Heart left ventricle (tissue), 16 donors: ENCODE measurements at regions not wholly inside any gene's neighbourhood (a gene's known extent, or its start where the extent isn't known, plus 50 kb on each side); places are given as distances from the start of the nearest gene placed in this dataset.
A peak's percentile ranks its signal among the peaks of the same experiment; 100 is the strongest.

Experiments
- ATAC-seq, 4 donors: fragments of 200-7000 bp; cut with Tn5 transposase; one replicate each; pipeline ENCODE4 v1.9.1; 2020 to 2022; ENCODE audit warnings: moderate library complexity in 4 of 4, mild to moderate bottlenecking in 3 of 4, moderate number of reproducible peaks in 1 of 4
- DNase-seq, 5 donors: peaks; one replicate each; pipeline ENCODE4 v3.0.0-alpha.2; 2020
- H3K27ac ChIP-seq, 12 donors: fragments of 200-600 bp; sonication (generic) in 4 of 12; one replicate each; pipeline versions ENCODE4 v1.5.0 to v1.8.0; 2016 to 2022; ENCODE audit warnings: mild to moderate bottlenecking in 2 of 12
- H3K27me3 ChIP-seq, 9 donors: fragments of 200-600 bp; sonication (generic) in 2 of 9; one replicate each; pipeline versions ENCODE4 v1.5.1 to v1.8.0; 2016 to 2022; ENCODE audit warnings: mild to moderate bottlenecking in 3 of 9
- H3K36me3 ChIP-seq, 9 donors: fragments of 200-600 bp; sonication (generic) in 2 of 9; one replicate each; pipeline versions ENCODE4 v1.5.0 to v1.8.0; 2018 to 2022; ENCODE audit warnings: mild to moderate bottlenecking in 2 of 9
- H3K4me1 ChIP-seq, 12 donors: fragments of 200-600 bp; sonication (generic) in 4 of 12; one replicate each; pipeline versions ENCODE4 v1.5.0 to v1.8.0; 2016 to 2022; ENCODE audit warnings: mild to moderate bottlenecking in 3 of 12
- H3K4me3 ChIP-seq, 12 donors: fragments of 200-600 bp; sonication (generic) in 4 of 12; one replicate each; pipeline versions ENCODE4 v1.5.0 to v1.8.0; 2017 to 2022; ENCODE audit warnings: mild to moderate bottlenecking in 9 of 12, moderate library complexity in 4 of 12
- H3K9me3 ChIP-seq, 12 donors: fragments of 200-600 bp; sonication (generic) in 4 of 12; one replicate each; pipeline versions ENCODE4 v1.5.0 to v1.8.0; 2016 to 2022; ENCODE audit warnings: mild to moderate bottlenecking in 1 of 12
- POLR2A ChIP-seq, 2 donors: fragments of 450-650 bp; IDR thresholded peaks; one replicate each; pipeline ENCODE4 v1.6.1; 2017; ENCODE audit warnings: antibody characterized with exemption in 2 of 2, mild to moderate bottlenecking in 2 of 2, moderate library complexity in 2 of 2
- whole genome bisulfite sequencing, 4 donors: extraction: QIAGEN DNeasy Blood & Tissue Kit in 2 of 4; methylation state at CpG; one replicate each; pipeline versions ENCODE4 v1.1.5 to v1.1.7; 2013 to 2018; 5-methylcytosine and 5-hydroxymethylcytosine counted together
- intact Hi-C, 10 donors: fragments of 100-400 bp; cut with DNase I; formaldehyde crosslinking; loops; one replicate each; pipeline versions ENCODE4 v1.11.1 to v1.14.2; 2022
- TF ChIP-seq, protein P1 (sequence below), 12 donors: fragments of 200-600 bp; sonication (generic) in 4 of 12; IDR thresholded peaks; one replicate each; pipeline versions ENCODE4 v1.5.0 to v1.8.0; 2018 to 2022; ENCODE audit warnings: antibody characterized with exemption in 12 of 12, mild to moderate bottlenecking in 5 of 12
- donor health status: ischemic (EF 13 %, LVEDD 7.1; RV severe dilation, severe dysfunction).
- donor health status: healthy with polysubstance abuse.
- donor health status: DM: no; HTN: yes; CAD: no.
- donor health status: DM: no; HTN: no; CAD: no.
- donor health status: ischemic (EF 25% LVEDD 6.9; RV normal size, moderate dysfunction).
- donor health status: ischemic (EF 25% LVEDD 5.7; RV mildly dilated, moderate dysfunction).
- donor health status: healthy.
- donor health status: DM: yes; HTN: yes; CAD: no.
- donor health status: ischemic (EF 35%, LVEDD 5.7; RV mildly dilated, moderate dysfunction).
- donor health status: nonischemic (EF 11% LVEDD 7.7; RV severe dilation, severe dysfunction).
- donor health status: DM: yes; HTN: yes; CAD: no.
- donor health status: PGD.
- donor health status: ischemic (EF 29% LVEDD 5.4; RV normal size, mild dysfunction).
- donor health status: nonischemic (EF 23%, LVEDD 6.1; RV moderate dilation, normal function).

DNA sequence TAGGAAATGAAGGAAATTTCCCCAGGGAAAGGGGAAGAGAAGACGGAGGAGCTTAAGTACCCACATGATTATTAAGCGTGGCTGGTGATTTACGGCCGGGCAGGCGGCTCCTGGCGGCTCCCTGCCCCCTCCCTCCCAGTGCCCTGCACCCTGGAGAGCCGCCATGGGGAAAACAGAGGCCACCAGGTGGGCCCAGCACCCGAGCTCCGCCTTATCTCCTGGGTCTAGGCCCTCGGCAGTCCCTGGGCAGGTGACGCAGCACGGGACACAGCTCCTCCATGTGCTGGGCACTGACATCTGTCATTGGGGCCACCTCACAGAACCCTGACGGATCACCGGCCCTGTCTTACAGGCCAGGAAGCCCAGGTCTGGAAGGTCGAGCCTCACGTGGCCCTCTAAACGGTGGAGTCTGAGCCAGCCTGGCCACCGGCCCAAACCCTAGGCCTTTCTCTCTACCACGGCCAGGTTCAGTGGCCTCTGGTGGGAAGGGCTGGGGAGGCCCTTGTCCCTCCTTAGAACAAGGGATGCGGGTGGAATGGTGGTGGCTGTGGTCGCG is 60.2 kb upstream of the PPARA start:
- Histone ChIP-seq H3K27me3 (no peaks in the 10 kb centered on the region), H3K9me3 (no peaks in the 10 kb centered on the region), H3K4me3 (peak overlapping the region in 9 of 12 donors; percentile 1 to 97 (median 31)), H3K27ac (peak overlapping the region; percentile 83 to 100 (median 98)), H3K36me3 (peaks cover 0 to 72% (median 54%) of the 10 kb centered on the region in 9 donors), H3K4me1 (peaks cover 68 to 100% (median 99%) of the 10 kb centered on the region in 12 donors)
- intact Hi-C loops, result loop anchor here in 2 of 10 donors (2.0 to 5.0 kb wide), 3 partner anchors 17 to 78 kb away; no protein-coding TSS in a partner anchor
- ATAC-seq (peak; percentile 0 to 9 (median 2)), DNase-seq (peak in 3 of 5 donors; percentile 51 to 70 (median 70))
- WGBS, 4 donors, result 14 to 34% (median 18%) methylated on average over 21 to 22 of the region's 22 CpGs
- no peak for TF ChIP-seq POLR2A (IDR thresholded peaks at IDR 0.05)
- TF ChIP-seq, protein P1, sequence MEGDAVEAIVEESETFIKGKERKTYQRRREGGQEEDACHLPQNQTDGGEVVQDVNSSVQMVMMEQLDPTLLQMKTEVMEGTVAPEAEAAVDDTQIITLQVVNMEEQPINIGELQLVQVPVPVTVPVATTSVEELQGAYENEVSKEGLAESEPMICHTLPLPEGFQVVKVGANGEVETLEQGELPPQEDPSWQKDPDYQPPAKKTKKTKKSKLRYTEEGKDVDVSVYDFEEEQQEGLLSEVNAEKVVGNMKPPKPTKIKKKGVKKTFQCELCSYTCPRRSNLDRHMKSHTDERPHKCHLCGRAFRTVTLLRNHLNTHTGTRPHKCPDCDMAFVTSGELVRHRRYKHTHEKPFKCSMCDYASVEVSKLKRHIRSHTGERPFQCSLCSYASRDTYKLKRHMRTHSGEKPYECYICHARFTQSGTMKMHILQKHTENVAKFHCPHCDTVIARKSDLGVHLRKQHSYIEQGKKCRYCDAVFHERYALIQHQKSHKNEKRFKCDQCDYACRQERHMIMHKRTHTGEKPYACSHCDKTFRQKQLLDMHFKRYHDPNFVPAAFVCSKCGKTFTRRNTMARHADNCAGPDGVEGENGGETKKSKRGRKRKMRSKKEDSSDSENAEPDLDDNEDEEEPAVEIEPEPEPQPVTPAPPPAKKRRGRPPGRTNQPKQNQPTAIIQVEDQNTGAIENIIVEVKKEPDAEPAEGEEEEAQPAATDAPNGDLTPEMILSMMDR (IDR thresholded peaks at IDR 0.05), result no peak

DNA sequence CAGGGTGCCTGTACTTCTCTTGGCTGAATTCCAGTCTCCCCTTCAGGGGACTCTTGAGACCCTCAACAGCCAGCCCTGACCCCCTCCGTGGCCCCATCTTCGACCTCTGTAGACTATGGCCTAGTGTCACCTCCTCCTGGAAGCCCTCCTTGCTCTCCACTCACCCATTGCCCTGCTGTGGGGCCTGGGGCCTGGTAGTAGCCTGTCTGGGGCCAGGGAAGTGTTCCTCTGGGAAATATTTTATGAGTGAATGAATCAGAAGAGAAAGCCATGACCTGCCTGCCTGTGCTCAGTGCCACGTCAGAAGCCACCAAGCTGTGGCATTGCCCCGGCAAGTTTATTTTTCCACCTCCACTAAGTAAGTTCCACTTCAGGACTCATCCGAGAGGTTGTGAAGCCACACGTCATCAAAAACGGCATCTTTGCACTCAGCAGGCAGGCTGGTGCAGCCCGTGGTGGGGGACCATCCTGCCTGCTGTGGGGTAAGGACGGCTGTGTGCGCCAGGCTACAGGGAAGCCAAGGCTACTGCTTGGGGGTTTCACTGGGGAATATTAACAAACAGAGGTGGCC is 59.6 kb upstream of the PPARA start:
- DNase-seq (peak in 2 of 5 donors; percentile 22 to 29), ATAC-seq (no peak)
- Histone ChIP-seq H3K27ac (peak overlapping the region; percentile 83 to 100 (median 98)), H3K36me3 (peaks cover 0 to 72% (median 54%) of the 10 kb centered on the region in 9 donors), H3K9me3 (no peaks in the 10 kb centered on the region), H3K27me3 (no peaks in the 10 kb centered on the region), H3K4me1 (peaks cover 68 to 100% (median 95%) of the 10 kb centered on the region in 12 donors), H3K4me3 (peak overlapping the region in 4 of 12 donors; percentile 9 to 97 (median 34))
- intact Hi-C loops, result loop anchor here in 2 of 10 donors (2.0 to 5.0 kb wide), 3 partner anchors 16 to 78 kb away; no protein-coding TSS in a partner anchor
- WGBS, 4 donors, result 41 to 68% (median 54%) methylated on average over 9 to 10 of the region's 10 CpGs
- TF ChIP-seq, protein P1 (IDR thresholded peaks at IDR 0.05), result no peak
- TF ChIP-seq POLR2A (IDR thresholded peaks at IDR 0.05), result no peak

DNA sequence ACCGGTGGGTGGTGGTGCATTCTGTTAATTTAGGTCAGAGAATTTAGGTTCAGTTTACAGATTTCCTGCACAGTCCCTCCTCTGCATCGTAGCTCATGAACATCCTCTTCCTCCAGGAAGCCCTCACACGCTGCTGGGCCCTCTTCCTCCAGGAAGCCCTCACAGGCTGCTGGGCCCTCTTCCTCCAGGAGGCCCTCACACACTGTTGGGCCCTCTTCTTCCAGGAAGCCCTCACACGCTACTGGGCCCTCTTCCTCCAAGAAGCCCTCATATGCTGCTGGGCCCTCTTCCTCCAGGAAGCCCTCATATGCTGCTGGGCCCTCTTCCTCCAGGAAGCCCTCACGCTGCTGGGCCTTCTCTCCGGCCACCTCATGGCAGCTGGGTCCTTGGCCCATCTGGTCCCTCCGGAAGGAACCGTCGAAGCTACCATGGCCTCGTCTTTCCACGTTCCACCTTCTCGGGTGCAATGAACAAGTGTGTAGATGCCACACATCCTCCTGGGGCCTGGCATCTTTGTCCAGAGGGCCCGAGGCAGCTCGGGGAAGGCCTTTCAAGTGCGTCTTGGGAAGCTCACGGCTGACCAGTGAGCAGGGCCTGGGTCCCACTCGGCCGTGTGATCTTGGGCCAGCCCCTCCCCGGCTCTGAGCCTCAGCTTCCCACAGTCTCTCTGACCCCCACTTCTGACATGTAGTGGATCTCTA is 58.9 kb upstream of the PPARA start:
- TF ChIP-seq, protein P1 (IDR thresholded peaks at IDR 0.05), result no peak
- no peak for TF ChIP-seq POLR2A (IDR thresholded peaks at IDR 0.05)
- WGBS, 4 donors, result 73 to 81% (median 77%) methylated on average over 15 to 19 of the region's 19 CpGs
- DNase-seq (peak in 2 of 5 donors; percentile 26 to 40), ATAC-seq (no peak)
- peaks cover 0 to 66% (median 49%) of the 10 kb centered on the region in 9 donors for H3K36me3 ChIP-seq
- H3K9me3 ChIP-seq, result no peaks in the 10 kb centered on the region
- H3K4me3 ChIP-seq, result peak overlapping the region in 1 of 12 donors; percentile 9
- H3K27ac ChIP-seq, result peak overlapping the region in 11 of 12 donors; percentile 28 to 100 (median 98)
- no peaks in the 10 kb centered on the region for H3K27me3 ChIP-seq
- intact Hi-C loops, result loop anchor here in 2 of 10 donors (2.0 to 5.0 kb wide), 3 partner anchors 15 to 79 kb away; no protein-coding TSS in a partner anchor
- peaks cover 66 to 100% (median 94%) of the 10 kb centered on the region in 12 donors for H3K4me1 ChIP-seq
